NT2/D1 (cell line): ENCODE measurements at regions not wholly inside any gene's neighbourhood (a gene's known extent, or its start where the extent isn't known, plus 50 kb on each side); places are given as distances from the start of the nearest gene placed in this dataset.

Source experiments
- SUZ12 ChIP-seq: IDR thresholded peaks from 2 replicates; pipeline ENCODE4 v1.6.1; 2011; ENCODE audit not compliant: insufficient read length, insufficient read depth; ENCODE audit errors: extremely low read depth
- YY1 ChIP-seq: IDR thresholded peaks from 2 replicates; pipeline ENCODE4 v1.6.1; 2011; ENCODE audit not compliant: insufficient read length, insufficient read depth
- ZNF274 ChIP-seq: IDR thresholded peaks from 2 replicates; pipeline ENCODE4 v1.6.1; 2011; ENCODE audit warnings: mild to moderate bottlenecking, low read depth, low read length

- TF ChIP-seq ZNF274 (no peak), SUZ12 (no peak), YY1 (no peak)
These were observed 123.9 kb upstream of the ARGLU1 start for GRCh38 chr13:106691861-106692260.
